ENCODE measurements at regions not wholly inside any gene's neighbourhood (a gene's known extent, or its start where the extent isn't known, plus 50 kb on each side); places are given as distances from the start of the nearest gene placed in this dataset.

- TF ChIP-seq ZNF274 (IDR thresholded peaks at IDR 0.05; ENCODE audit: low read depth, low read length) (no peak), YY1 (IDR thresholded peaks at IDR 0.05; ENCODE audit: insufficient read depth, insufficient read length) (no peak)
Measured at GRCh38 chr19:31961667-31962066, 383.7 kb upstream of the ZNF507 start.
